Chondrocyte (in vitro differentiated cells): ENCODE measurements at regions not wholly inside any gene's neighbourhood (a gene's known extent, or its start where the extent isn't known, plus 50 kb on each side); places are given as distances from the start of the nearest gene placed in this dataset.

Source experiments
- DNase-seq: peaks from one replicate; pipeline ENCODE4 v3.0.0; 2021; ENCODE audit warnings: mixed read lengths, low spot score
- H3K27ac Mint-ChIP-seq: one replicate; pipeline ENCODE4 v1.8.0; 2021; ENCODE audit warnings: mild to moderate bottlenecking, moderate library complexity, mixed read lengths; ENCODE audit not compliant: unreplicated experiment
- H3K27me3 Mint-ChIP-seq: 2 replicates; pipeline ENCODE4 v1.8.0; 2021; ENCODE audit warnings: low read depth, mixed read lengths
- H3K36me3 Mint-ChIP-seq: 2 replicates; pipeline ENCODE4 v1.8.0; 2021; ENCODE audit warnings: low read depth, mixed read lengths
- H3K4me1 Mint-ChIP-seq: 2 replicates; pipeline ENCODE4 v1.8.0; 2021; ENCODE audit warnings: low read depth, mild to moderate bottlenecking, mixed read lengths
- H3K4me3 Mint-ChIP-seq: one replicate; pipeline ENCODE4 v1.8.0; 2021; ENCODE audit warnings: mild to moderate bottlenecking, moderate library complexity, mixed read lengths; ENCODE audit not compliant: unreplicated experiment
- H3K9me3 Mint-ChIP-seq: 2 replicates; pipeline ENCODE4 v1.8.0; 2021; ENCODE audit warnings: low read depth, mixed read lengths
- CTCF ChIP-seq: fragments of 200-600 bp; sonication (generic); IDR thresholded peaks from 2 replicates; pipeline ENCODE4 v1.5.0; 2021; ENCODE audit warnings: antibody characterized with exemption, mild to moderate bottlenecking, moderate library complexity

- Mint-ChIP-seq H3K4me3 (no peak overlapping the region), H3K27ac (no peak overlapping the region), H3K36me3 (no peaks in the 10 kb centered on the region), H3K4me1 (peaks cover 17% of the 10 kb centered on the region), H3K27me3 (peaks cover 25% of the 10 kb centered on the region), H3K9me3 (no peaks in the 10 kb centered on the region)
- no peak for DNase-seq
- no peak for TF ChIP-seq CTCF
Observed at GRCh38 chr16:54654429-54654828, 276.2 kb upstream of the IRX5 start.

- no peaks in the 10 kb centered on the region for H3K36me3 Mint-ChIP-seq
- no peak for TF ChIP-seq CTCF
- H3K4me3 Mint-ChIP-seq: no peak overlapping the region
- peaks cover 26% of the 10 kb centered on the region for H3K27me3 Mint-ChIP-seq
- H3K9me3 Mint-ChIP-seq: no peaks in the 10 kb centered on the region
- peaks cover 17% of the 10 kb centered on the region for H3K4me1 Mint-ChIP-seq
- H3K27ac Mint-ChIP-seq: no peak overlapping the region
- DNase-seq: no peak
Observed at GRCh38 chr16:54652201-54652770, 278.4 kb upstream of the IRX5 start.

DNA sequence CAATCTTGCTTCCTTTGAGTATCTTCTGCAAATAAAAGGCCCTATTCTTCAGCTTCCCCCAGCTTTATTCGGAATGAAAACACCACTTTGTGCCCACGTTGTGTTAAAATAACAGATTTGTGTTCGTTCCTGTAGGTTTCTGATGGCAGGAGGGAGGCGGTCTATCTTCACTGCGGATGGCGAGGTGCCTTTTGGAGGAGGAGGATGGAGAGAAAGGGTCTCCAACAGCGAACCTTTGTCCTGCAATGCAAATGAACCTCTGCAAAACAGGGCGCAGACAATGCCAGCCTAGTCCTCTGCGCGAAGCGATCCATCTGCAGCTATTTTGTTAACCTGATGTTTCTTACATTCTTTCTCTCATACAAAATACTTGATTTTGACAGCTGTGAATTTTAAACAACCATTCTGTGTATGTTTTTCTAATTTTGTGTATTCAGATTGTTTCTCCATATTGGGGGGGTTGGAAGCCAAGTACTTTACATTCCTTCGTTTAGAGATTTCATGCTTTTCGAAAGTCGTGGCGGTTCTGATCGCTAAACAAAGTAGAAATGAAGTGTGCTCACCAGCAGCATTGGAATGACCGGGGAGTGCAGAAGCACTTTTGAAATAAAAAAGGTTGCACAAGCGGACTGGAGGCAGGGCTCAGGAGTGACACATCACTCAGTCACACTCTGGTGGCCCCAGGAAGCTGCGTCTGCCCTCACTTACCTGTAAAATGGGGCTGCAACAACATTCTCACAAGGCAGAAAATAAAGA is 279.0 kb upstream of the IRX5 start:
- H3K27ac Mint-ChIP-seq: no peak overlapping the region
- TF ChIP-seq CTCF: no peak
- no peak overlapping the region for H3K4me3 Mint-ChIP-seq
- H3K4me1 Mint-ChIP-seq: peaks cover 17% of the 10 kb centered on the region
- no peaks in the 10 kb centered on the region for H3K36me3 Mint-ChIP-seq
- no peak for DNase-seq
- H3K27me3 Mint-ChIP-seq: peaks cover 26% of the 10 kb centered on the region
- H3K9me3 Mint-ChIP-seq: no peaks in the 10 kb centered on the region

- H3K9me3 Mint-ChIP-seq: no peaks in the 10 kb centered on the region
- H3K4me1 Mint-ChIP-seq: peaks cover 8% of the 10 kb centered on the region
- no peak overlapping the region for H3K27ac Mint-ChIP-seq
- no peak for DNase-seq
- no peak for TF ChIP-seq CTCF
- H3K4me3 Mint-ChIP-seq: no peak overlapping the region
- no peaks in the 10 kb centered on the region for H3K36me3 Mint-ChIP-seq
- peaks cover 23% of the 10 kb centered on the region for H3K27me3 Mint-ChIP-seq
Observed at GRCh38 chr16:54649876-54650275, 280.8 kb upstream of the IRX5 start.

DNA sequence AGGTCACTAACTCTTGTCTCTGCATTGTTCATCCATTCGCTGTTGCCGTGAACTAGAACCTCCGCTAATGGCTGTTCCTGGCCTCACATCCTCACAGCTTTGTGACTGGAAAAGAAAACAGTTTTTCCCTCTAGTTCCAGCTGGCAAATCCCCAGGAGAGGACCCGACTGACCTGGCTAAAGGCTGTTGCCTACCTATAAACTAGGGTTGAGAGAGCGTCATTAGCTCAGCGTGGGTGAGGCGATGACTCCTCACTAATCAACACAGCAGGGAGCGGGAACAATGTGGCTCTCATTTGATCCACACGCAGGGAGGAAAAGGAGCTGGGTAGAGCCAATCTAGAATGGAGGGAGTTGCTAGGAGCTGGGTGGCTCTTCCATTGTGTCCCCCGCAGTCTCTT is 282.1 kb upstream of the IRX5 start:
- no peaks in the 10 kb centered on the region for H3K9me3 Mint-ChIP-seq
- peaks cover 5% of the 10 kb centered on the region for H3K4me1 Mint-ChIP-seq
- TF ChIP-seq CTCF: no peak
- no peak overlapping the region for H3K4me3 Mint-ChIP-seq
- H3K27me3 Mint-ChIP-seq: peaks cover 21% of the 10 kb centered on the region
- H3K27ac Mint-ChIP-seq: no peak overlapping the region
- no peaks in the 10 kb centered on the region for H3K36me3 Mint-ChIP-seq
- DNase-seq: no peak
